ENCODE measurements at regions not wholly inside any gene's neighbourhood (a gene's known extent, or its start where the extent isn't known, plus 50 kb on each side); places are given as distances from the start of the nearest gene placed in this dataset.

DNA sequence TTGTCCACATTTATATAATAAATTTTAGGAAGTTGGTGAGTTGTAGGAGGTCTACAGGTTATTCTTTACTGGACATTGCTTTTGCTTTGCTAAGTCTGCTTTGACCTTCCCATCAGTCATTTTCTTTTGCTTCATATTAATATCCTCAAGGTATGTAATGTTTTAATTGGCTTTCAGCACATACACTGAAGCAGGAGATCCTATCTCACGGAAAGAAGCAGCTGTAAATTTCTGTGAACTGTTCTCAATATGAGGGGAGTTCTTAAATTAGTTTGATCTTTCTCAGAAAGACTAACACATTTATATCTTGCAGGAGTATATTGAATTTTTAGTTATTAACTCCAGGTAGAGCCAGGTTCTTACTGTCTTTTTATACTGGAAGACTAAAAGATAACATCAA, 856.5 kb downstream of the GATA3 start:
- TF ChIP-seq ZNF274 (IDR thresholded peaks at IDR 0.05; ENCODE audit: low read depth, low read length) = no peak
- no peak overlapping the region for H3K4me3 ChIP-seq (ENCODE audit: low read length)

DNA sequence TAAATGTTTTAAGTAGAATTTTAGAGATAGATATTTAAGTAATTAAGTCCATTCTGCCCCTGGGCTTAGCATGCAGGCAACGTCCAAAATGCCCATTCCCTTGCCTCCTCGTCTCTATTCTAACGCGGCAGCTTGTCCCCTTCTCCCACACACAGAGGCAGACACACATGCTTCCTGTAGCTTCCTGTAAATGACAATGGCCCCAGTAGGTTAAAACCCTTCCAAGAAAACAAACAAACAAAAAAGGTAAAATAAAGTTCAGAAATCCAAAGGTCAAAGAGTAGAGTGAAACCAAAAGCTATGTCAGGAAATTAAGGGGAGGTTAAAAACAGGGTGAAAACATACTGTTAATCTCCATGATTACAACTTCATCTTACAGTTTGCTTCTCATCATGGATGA, 857.6 kb downstream of the GATA3 start:
- TF ChIP-seq ZNF274 (IDR thresholded peaks at IDR 0.05; ENCODE audit: low read depth, low read length) = no peak
- H3K4me3 ChIP-seq (ENCODE audit: low read length) = no peak overlapping the region

DNA sequence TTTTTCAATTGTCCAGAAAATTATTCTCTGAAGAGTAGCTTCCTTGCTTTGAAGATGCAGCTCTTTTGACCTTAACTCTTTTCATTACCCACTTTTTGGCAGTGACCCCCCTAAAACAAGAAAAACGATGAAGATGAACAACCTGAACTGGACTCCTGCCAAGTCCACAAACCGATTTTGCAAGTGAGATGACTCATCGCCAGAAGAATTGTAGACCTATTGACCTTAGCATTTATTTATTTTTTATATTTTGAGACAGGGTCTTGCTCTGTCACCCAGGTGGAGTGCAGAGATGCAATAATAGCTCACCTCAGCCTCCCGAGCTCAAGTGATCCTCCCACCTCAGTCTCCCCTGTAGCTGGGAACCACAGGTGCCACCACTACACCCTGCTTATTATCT, 859.2 kb downstream of the GATA3 start:
- H3K4me3 ChIP-seq (ENCODE audit: low read length) = no peak overlapping the region
- TF ChIP-seq ZNF274 (IDR thresholded peaks at IDR 0.05; ENCODE audit: low read depth, low read length) = no peak

DNA sequence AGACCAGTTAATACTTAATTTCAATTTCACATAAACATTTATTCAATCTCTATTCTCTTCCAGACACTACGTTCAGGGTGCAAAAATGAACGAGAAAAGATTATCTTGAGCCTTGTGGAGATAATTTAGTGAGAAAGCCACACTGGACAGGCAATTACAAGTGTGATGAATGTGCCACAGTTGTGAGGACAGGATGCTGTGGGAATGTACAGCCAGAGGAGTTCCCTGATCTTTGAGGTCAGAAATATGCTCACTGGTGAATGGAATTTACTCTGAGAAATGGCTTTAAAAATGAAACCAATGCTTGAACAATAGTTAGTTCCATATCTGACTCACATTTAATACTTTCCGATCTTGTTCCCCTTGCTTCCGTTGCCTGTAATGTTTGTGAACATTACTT, 864.8 kb downstream of the GATA3 start:
- no peak for TF ChIP-seq ZNF274 (IDR thresholded peaks at IDR 0.05; ENCODE audit: low read depth, low read length)
- no peak overlapping the region for H3K4me3 ChIP-seq (ENCODE audit: low read length)

DNA sequence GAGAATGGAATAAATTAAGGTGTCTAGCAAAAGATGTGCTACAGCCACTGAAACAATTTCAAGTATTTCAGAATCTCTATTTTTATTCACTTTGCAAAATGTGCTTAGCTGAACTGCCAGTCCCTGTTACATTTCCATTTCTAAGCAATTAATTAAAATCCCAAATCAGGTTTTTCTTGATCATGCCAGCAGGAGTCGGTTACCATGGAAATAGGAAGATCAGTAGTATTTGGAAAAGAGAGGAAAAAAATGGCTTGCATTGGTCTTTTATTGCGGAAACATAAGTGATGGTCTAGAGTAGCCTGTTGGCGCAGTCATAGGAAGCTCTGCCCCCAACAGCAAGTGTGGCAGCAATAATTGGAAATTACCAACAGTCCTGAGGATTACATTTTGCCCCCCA, 867.1 kb downstream of the GATA3 start:
- TF ChIP-seq ZNF274 (IDR thresholded peaks at IDR 0.05; ENCODE audit: low read depth, low read length) = no peak
- H3K4me3 ChIP-seq (ENCODE audit: low read length) = no peak overlapping the region

DNA sequence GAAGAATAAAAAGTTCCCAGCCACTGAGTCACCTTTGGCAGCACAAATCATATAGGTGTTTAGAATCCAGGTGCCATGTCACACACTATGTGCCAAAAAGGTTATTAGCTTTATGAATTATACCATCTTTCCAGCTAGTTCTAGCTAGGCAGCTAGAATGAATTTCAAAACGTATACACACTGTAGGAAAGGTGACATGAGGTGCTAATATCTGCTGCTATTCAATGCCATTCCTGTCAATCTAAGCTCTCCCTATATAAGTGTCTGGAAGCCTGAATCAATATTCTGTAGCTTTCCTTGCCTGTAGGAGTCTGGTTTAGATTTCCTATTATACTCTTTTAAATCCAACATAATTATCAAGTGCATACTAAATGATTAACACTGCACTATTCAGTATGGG, 868.6 kb downstream of the GATA3 start:
- TF ChIP-seq ZNF274 (IDR thresholded peaks at IDR 0.05; ENCODE audit: low read depth, low read length) = no peak
- H3K4me3 ChIP-seq (ENCODE audit: low read length) = no peak overlapping the region

DNA sequence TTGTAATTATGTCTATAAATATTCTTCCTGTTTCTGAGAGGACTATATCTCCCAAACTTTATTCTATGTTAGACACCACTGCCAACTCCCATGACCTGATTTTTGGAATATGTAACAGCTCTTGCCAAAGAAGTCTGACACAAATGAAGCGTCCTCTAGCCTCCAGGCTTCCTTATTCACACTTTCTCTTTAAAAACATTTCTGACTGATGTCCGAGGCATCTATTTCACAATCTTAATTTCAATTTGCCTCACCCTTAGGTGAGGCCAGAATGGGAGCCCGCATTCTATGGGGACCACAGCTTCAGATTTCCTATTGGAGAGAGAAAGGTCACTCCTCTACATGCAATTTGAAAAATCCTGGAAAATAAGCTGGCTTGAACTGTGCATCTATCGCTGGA, 873.2 kb downstream of the GATA3 start:
- no peak for TF ChIP-seq ZNF274 (IDR thresholded peaks at IDR 0.05; ENCODE audit: low read depth, low read length)
- H3K4me3 ChIP-seq (ENCODE audit: low read length) = no peak overlapping the region

DNA sequence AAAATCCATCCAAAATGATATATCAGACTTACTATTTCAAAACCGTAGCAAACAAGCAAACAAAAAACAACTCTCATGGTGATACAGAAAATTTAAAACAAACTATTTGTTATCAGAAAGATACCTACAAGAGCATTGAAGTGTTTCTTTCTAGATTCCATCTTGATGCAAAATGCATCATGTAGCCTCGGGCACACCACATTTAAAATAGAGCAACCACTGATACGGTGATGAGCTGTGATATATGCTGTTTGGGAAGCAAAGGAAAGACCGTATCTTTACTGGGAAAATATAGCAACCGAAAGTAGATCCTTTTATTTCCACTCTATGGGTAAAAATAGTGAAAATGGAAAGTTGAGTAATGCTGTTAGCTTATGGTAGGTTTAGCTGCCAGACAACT, 892.0 kb downstream of the GATA3 start:
- H3K4me3 ChIP-seq (ENCODE audit: low read length) = no peak overlapping the region
- no peak for TF ChIP-seq ZNF274 (IDR thresholded peaks at IDR 0.05; ENCODE audit: low read depth, low read length)

DNA sequence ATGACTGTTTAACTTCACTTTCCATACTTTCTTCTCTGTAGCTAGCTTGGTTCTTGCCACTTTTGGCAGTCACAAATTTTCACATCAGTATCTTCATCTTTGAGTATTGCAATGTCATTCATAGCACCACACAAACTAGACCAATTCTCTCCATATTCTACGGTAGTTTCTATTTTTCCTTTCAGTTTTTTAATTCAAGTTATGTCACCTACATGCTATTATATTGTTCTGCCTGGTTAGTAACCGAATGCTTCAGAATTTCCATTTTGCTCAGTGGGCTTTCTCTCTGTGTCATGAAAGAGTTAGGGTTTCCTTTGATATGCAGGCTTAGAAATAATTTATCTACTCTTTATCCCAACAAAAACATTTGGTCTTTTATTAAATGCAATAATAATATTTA, 896.5 kb downstream of the GATA3 start:
- TF ChIP-seq ZNF274 (IDR thresholded peaks at IDR 0.05; ENCODE audit: low read depth, low read length) = no peak
- no peak overlapping the region for H3K4me3 ChIP-seq (ENCODE audit: low read length)

DNA sequence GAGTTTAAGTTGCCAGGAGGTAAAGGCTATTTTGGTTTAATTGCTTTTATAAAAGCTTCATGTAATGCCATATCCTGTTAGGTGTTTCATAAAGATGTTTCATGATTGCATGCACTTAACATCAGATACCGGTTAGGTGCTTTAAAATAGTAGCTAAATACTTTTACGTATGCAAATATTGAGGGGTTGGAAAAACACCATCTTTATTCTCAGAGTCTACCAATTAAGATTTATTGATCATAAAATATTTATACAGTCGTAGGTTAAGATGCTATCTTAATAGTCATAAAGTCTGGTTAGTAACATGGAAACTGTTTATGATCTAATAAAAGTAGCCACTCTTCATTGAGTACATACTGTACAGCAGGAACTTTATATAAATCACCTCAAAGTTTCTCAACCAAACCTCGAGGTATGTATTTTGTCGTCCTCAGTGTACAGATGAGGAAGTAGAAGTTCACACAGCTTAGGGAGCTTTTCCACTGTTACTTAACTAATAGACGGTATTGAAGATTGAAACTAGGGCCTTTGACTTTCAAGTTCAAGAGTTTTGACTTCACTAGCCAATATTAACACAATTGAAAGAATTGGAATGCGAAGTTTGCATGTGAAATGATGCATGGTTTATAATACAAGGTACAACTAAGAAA, 897.1 kb downstream of the GATA3 start:
- no peak overlapping the region for H3K4me3 ChIP-seq (ENCODE audit: low read length)
- TF ChIP-seq ZNF274 (IDR thresholded peaks at IDR 0.05; ENCODE audit: low read depth, low read length) = no peak

DNA sequence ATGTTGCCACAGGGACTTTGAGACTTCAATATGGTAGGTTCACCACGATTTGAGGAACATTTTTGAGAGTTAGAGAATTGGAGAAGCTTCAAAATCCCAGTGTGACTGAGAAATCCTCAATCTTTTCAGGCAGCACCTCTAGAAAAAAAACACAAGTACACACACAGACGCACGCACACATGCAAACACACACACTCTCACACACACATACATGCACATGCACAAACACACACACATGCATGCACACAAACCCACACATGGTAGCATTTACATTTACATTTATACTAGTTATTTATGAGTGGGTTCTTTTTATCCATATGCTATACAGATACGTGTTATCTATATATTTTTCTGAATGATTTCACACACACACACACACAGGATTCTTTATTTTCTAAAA, 901.9 kb downstream of the GATA3 start:
- H3K4me3 ChIP-seq (ENCODE audit: low read length) = no peak overlapping the region
- TF ChIP-seq ZNF274 (IDR thresholded peaks at IDR 0.05; ENCODE audit: low read depth, low read length) = no peak

DNA sequence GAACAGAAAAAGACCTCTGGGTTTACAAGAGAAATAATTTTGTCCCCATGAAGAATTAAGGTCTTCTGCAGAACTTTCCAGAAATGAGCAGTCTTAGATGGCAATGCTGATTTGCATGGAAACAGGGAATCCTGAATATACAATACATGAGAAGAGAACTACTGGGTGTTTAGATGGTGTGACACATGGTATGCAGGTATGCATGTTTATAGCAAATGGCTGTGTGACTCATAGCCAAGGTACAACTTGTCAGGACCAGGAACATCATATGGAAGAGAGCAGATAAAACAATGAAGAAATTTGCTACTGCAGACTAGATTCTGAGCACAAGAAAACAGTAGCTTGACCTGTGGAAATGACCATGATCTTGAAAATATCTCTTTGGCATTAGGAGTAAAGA, 907.8 kb downstream of the GATA3 start:
- no peak for TF ChIP-seq ZNF274 (IDR thresholded peaks at IDR 0.05; ENCODE audit: low read depth, low read length)
- no peak overlapping the region for H3K4me3 ChIP-seq (ENCODE audit: low read length)

DNA sequence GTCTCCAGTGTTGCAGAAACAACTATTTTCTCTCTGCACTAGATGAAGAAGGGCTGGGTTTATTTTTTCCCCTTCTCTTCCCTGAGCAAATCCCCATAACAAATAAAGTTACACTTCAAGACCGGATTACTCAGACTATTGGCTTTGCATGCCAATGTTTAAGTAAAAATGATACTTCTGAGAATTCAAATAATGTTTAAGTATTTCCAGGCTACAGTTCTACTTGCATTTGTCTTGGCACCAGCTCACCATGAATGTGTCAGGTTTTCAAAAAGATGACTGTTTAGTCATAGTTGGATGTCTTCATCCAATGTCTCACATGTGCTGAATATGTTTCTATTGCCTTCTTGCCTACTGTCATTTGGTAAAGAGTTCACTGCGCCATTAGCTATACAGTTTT, 912.6 kb downstream of the GATA3 start:
- TF ChIP-seq ZNF274 (IDR thresholded peaks at IDR 0.05; ENCODE audit: low read depth, low read length) = no peak
- no peak overlapping the region for H3K4me3 ChIP-seq (ENCODE audit: low read length)

DNA sequence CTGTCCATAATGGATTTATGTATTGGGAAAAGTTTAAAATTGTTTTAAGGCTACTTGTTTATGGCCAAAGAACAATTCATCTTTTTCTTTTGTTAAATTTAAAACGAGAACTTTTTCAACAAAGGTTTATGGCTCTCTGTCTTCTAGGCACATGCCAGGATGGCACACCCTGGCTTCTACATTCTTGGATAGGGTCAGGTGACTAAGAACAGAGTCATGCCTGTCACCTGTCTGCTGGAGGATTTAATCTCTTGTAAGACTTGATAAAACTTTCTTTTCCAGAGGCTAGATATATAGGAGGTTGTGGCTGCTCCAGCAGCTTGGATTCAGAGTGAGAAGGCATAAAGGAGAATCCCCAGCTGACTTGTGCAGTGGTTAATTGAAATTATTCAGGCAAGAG, 915.4 kb downstream of the GATA3 start:
- no peak for TF ChIP-seq ZNF274 (IDR thresholded peaks at IDR 0.05; ENCODE audit: low read depth, low read length)
- no peak overlapping the region for H3K4me3 ChIP-seq (ENCODE audit: low read length)

DNA sequence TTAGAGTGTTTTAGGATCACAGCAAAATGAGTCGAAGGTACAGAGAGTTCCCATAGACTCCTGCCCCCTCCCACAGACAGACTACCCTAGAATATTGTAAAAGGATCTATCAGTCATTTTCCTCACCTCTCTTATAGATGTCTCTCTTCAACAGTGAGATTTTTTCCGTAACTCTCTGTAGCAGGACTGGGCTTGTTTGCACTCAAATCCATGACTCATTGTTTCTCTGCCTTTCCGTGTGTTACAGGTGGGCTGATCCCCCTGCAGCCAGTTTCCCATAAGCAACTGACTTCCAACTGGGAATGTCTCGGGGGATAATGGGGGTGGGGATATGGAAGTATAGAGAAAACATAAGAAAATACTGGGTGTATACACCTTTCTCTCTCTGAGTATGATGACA, 921.0 kb downstream of the GATA3 start:
- H3K4me3 ChIP-seq (ENCODE audit: low read length) = no peak overlapping the region
- no peak for TF ChIP-seq ZNF274 (IDR thresholded peaks at IDR 0.05; ENCODE audit: low read depth, low read length)

DNA sequence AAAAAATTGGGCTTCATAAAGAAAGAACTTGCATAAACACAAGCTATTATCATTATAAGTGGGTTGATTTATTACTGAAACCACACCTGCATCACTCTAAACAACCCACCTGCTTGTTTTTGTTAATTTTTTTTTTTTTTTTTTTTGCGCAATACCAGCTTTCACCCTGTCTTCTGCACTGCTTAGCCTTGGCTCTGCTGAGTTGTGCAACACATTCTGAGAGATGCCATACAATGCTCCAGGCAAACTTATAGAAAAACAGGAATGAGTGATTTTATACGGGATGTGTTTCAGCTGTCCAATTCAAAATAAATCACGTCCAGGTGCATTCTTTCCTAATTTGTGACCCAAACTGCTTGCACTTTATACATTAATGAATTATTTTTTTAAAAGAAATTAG, 923.6 kb downstream of the GATA3 start:
- TF ChIP-seq ZNF274 (IDR thresholded peaks at IDR 0.05; ENCODE audit: low read depth, low read length) = no peak
- H3K4me3 ChIP-seq (ENCODE audit: low read length) = no peak overlapping the region

Data from GM08714 (cell line).